HAP-1 (cell line): ENCODE measurements at regions not wholly inside any gene's neighbourhood (a gene's known extent, or its start where the extent isn't known, plus 50 kb on each side); places are given as distances from the start of the nearest gene placed in this dataset.

Experiments
- DNase-seq, 2 experiments: peaks; one replicate each; pipeline ENCODE4 v3.0.0-alpha.2; 2016 to 2020; ENCODE audit warnings: low spot score in 2 of 2
- H3K27me3 ChIP-seq: fragments of 250-450 bp; sonication (Bioruptor Pico); 2 replicates; pipeline ENCODE4 v1.5.1; 2020; ENCODE audit warnings: low read depth, mild to moderate bottlenecking, moderate library complexity
- H3K36me3 ChIP-seq: fragments of 250-450 bp; sonication (Bioruptor Pico); replicated peaks from 2 replicates; pipeline ENCODE4 v1.5.1; 2020; ENCODE audit warnings: mild to moderate bottlenecking
- H3K4me1 ChIP-seq: fragments of 250-450 bp; sonication (Bioruptor Pico); 2 replicates; pipeline ENCODE4 v1.5.1; 2020; ENCODE audit warnings: mild to moderate bottlenecking
- H3K4me3 ChIP-seq: fragments of 250-450 bp; sonication (Bioruptor Pico); 2 replicates; pipeline ENCODE4 v1.5.1; 2020; ENCODE audit warnings: mild to moderate bottlenecking, moderate library complexity
- H3K9me3 ChIP-seq: fragments of 250-450 bp; sonication (Bioruptor Pico); 2 replicates; pipeline ENCODE4 v1.5.1; 2020; ENCODE audit warnings: mild to moderate bottlenecking, moderate library complexity
- in situ Hi-C: fragments of 300-500 bp; cut with MboI; formaldehyde crosslinking; loops from 3 replicates; pipeline ENCODE4 v1.14.3; 2020; ENCODE audit warnings: low sequenced_read_pairs, inconsistent platforms, mixed read lengths

DNA sequence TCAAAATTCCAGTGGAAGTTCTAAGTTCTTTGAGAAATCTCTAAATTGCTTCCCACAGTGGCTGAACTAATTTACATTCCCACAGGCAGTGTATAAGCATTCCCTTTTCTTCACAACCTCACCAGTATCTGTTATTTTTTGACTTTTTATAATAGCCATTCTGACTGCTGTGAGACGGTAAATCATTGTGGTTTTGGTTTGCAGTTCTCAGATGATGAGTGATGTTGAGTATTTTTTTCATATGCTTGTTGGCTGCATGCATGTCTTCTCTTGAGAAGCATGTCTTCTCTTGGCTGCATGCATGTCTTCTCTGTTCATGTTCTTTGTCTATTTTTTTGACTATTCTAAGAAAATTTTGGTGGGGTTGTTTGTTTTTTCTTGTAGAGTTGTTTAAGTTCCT, 499.6 kb upstream of the CCDC54 start:
- in situ Hi-C loops: no loop called here
- peaks cover 3% of the 10 kb centered on the region for H3K4me1 ChIP-seq
- DNase-seq: no peak
- no peaks in the 10 kb centered on the region for H3K27me3 ChIP-seq
- no peaks in the 10 kb centered on the region for H3K36me3 ChIP-seq
- H3K4me3 ChIP-seq: no peak overlapping the region
- H3K9me3 ChIP-seq: no peaks in the 10 kb centered on the region; the same call in 1 of the 2 replicates

DNA sequence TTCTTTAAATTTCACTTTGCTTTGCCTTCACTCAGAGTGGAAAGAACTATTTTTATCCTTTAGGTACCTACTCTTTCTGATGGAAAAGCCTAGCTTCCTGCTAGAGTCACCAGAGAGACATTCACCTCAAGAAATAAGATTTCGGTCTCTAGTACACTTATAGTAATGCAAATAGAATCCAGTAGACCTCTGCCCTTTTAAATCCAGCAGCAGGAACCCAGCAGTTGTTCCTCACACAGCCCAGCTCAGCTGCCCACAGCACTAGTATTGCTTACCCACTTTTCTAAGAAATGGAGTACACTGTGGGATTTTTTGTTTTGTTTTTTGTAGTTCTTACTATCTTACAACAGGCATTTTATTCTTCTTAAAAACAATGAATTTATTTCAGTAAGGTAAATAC, 497.0 kb upstream of the CCDC54 start:
- H3K4me1 ChIP-seq: peaks cover 3% of the 10 kb centered on the region
- H3K9me3 ChIP-seq: no peaks in the 10 kb centered on the region
- no peaks in the 10 kb centered on the region for H3K36me3 ChIP-seq
- peak; percentile 8 to 16 for DNase-seq
- no peaks in the 10 kb centered on the region for H3K27me3 ChIP-seq
- in situ Hi-C loops: no loop called here
- no peak overlapping the region for H3K4me3 ChIP-seq

DNA sequence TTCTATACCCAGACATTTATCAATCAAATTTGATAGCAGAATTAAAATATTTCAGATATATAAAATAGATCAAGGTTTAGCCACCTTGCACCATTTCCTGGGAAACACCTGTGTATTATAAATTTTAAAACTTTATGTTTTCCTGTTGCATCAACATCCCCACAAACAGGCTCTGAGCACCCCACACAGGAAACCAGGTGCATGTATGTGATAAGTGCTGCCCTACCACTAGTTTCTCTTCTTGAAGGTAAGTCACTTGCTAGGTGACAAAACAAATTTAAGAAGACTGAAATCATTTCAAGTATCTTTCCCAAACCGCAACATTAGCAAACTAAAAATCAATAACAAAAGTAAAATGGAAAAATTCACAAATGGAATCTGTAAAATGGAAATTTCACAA, 496.1 kb upstream of the CCDC54 start:
- Histone ChIP-seq H3K36me3 (no peaks in the 10 kb centered on the region), H3K27me3 (no peaks in the 10 kb centered on the region), H3K9me3 (no peaks in the 10 kb centered on the region), H3K4me1 (peaks cover 3% of the 10 kb centered on the region), H3K4me3 (no peak overlapping the region)
- DNase-seq: no peak
- in situ Hi-C loops: no loop called here

DNA sequence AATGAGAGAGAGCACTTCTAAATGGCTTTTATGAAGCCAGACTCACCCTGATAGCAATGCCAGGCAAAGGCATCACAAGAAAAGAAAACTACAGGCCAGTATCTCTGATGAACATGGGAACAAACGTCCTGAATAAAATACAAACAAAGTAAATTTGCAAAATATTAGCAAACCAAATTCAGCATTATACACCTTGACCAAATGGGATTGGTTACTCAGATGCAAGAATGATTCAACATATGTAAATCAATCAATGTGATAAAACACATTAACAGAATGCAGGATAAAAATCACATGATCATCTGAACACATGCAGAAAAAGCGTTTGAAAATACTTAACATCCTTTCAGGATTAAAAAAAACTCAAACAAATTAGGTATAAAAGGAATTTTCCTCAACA, 494.9 kb upstream of the CCDC54 start:
- in situ Hi-C loops: no loop called here
- H3K27me3 ChIP-seq: no peaks in the 10 kb centered on the region

DNA sequence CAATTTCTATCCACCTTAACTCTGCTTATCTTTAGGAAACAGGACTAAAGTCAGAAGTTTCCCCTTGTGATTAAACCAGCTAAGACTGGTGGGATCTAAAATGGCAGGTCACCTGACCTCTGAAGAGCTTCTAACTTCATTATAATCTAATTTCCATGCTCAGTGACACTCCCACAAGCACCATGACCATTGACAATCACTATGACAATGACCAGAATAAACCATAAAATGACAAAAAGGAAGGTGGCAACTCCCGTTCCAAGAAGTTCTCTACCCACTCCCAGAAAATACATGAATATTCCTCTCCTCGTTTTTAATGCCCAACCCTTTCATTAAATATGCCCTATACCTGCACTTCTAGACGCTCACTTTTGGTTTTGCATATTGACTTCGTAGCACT, 471.2 kb upstream of the CCDC54 start:
- in situ Hi-C loops: no loop called here
- Histone ChIP-seq H3K4me3 (no peak overlapping the region), H3K27me3 (no peaks in the 10 kb centered on the region), H3K9me3 (0 out of 2 replicates have a peak, but pooled peaks cover 2% of the 10 kb centered on the region), H3K36me3 (no peaks in the 10 kb centered on the region), H3K4me1 (no peaks in the 10 kb centered on the region)
- DNase-seq: no peak

More for the DNA sequence above, 494.9 kb upstream of the CCDC54 start:
- H3K9me3 ChIP-seq: no peaks in the 10 kb centered on the region
- no peak for DNase-seq
- H3K4me3 ChIP-seq: no peak overlapping the region
- peaks cover 3% of the 10 kb centered on the region for H3K4me1 ChIP-seq
- H3K36me3 ChIP-seq: no peaks in the 10 kb centered on the region

DNA sequence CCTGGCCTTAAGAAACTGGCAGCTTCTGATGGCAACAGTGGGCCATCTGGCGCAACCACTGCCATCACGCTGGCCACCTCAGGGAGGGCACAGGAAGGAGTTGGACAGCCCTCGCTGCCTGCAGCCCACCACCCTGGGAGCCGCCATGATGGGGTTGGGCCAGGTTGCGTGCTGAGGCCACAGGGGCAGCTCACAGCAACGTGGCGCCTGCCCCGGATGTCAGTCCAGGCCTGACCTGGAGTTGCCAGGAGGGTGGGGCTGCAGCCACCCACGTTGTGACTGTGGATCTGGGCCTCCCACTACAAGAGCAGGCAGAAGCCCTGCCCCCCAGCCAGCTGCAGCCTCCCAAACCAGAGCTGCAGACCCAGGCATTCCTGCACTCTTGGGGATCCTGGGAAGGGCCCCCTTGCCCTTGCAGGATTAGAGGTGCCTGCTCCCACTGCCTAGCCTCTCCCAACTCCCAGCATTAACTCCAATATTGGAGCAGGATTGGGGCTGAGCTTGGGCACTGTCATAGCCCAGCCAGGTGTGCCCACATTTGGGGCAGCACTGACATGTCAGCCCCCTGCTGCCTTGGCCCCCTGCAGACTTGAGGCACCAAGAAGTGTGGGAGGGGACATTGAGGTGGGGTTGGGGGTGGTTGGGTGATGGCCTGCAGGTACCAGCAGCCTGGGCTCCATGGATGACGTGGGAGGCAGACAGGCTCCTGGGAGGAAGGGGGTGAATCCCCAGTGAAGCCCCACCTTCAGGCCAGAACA, 468.9 kb upstream of the CCDC54 start:
- no peak overlapping the region for H3K4me3 ChIP-seq
- H3K9me3 ChIP-seq: 0 out of 2 replicates have a peak, but pooled peaks cover 2% of the 10 kb centered on the region
- H3K36me3 ChIP-seq: no peaks in the 10 kb centered on the region
- no peaks in the 10 kb centered on the region for H3K27me3 ChIP-seq
- no peak for DNase-seq
- peaks cover 9% of the 10 kb centered on the region for H3K4me1 ChIP-seq
- in situ Hi-C loops: no loop called here

DNA sequence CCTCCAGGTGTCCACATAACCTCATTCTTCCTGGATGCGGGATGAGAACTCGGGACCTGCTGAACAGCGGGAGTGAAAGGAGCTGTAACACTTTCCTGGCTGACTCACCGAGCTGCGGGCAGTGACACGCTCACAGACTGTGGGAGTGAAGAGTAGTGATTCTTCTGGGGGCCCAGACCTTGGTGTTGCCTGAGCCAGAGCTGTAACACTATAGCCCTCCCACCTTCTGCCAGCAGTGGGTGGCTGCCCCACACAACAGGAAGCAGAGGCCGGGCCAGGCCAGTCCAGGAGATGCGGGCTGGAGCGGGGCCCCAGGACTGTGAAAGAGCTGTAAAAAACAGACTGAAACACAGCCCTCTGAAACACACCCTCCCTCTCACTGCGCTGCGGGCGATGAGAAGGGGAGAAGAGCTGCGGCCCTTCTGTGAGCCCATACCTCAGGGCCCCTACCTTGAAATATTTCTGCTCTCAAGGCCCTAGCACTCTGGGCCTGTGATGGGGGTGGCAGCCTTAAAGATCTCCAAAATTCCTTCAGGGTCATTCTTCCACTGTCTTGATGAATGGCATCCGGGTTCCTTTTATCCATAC, 464.0 kb upstream of the CCDC54 start:
- peak overlapping the region; percentile 6; the same call in 1 of the 2 replicates for H3K4me3 ChIP-seq
- H3K36me3 ChIP-seq: no peaks in the 10 kb centered on the region
- 0 out of 2 replicates have a peak, but pooled peaks cover 2% of the 10 kb centered on the region for H3K9me3 ChIP-seq
- in situ Hi-C loops: no loop called here
- no peaks in the 10 kb centered on the region for H3K27me3 ChIP-seq
- peak; percentile 68 to 74 for DNase-seq
- H3K4me1 ChIP-seq: peaks cover 32% of the 10 kb centered on the region

DNA sequence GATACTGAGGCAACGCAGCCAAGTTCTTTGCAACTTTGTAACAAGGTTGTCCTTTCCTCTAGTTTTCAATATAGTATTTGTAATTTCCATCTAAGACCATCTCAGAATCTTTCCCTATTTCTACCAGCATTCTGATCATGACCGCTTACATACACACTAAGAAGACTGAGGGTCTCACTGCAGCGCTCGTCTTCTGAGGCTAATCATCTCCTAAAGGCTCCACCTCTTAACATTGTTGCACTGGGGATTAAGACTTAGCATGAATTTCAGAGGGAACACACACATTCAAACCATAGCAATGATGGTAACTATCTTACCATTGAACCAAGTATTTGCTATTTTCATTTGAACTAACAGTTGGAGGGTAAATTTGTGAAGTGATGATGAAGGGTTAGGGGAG, 463.3 kb upstream of the CCDC54 start:
- Histone ChIP-seq H3K4me3 (no peak overlapping the region), H3K27me3 (no peaks in the 10 kb centered on the region), H3K9me3 (0 out of 2 replicates have a peak, but pooled peaks cover 1% of the 10 kb centered on the region), H3K4me1 (peaks cover 32% of the 10 kb centered on the region), H3K36me3 (no peaks in the 10 kb centered on the region)
- in situ Hi-C loops: no loop called here
- peak; percentile 40 to 71 for DNase-seq

DNA sequence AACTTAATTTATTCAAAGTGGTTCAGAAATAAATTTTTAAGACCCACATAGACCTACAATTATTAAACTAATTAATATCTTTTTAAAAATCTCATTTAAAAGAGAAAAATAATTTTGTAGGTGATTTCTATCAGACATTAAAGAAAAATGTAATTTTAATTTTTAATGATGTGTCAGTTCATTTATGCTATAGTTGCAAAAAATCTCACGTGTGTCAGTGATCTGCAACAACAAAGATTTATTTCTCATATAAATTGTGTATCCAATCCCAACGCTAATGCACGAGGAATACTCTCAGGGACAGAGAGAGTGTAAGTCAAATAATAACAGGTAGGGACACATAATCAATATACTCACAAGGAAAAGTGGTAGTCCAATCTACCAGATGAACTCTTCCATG, 456.6 kb upstream of the CCDC54 start:
- in situ Hi-C loops: no loop called here
- Histone ChIP-seq H3K36me3 (no peaks in the 10 kb centered on the region), H3K4me3 (no peak overlapping the region)

DNA sequence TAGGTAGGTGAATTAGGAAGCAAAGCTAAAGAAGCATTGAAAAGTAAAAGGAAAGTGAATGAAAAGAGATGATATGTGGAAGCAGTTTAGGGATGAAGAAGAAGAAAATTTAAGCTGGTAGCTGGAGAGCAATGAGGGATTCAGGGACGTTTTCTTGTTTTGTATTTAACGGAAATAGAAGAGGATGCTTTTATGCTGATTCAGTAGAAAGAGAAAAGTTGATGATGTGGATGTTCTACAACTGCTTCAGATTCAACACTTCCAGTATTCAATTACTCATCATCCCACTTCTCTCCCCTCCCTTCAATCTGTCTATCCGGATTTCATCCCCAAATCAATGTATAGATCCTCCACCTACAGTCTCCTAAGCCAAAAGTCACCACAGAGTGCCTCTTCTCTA, 448.2 kb upstream of the CCDC54 start:
- Histone ChIP-seq H3K9me3 (no peaks in the 10 kb centered on the region), H3K4me1 (no peaks in the 10 kb centered on the region), H3K4me3 (no peak overlapping the region), H3K36me3 (no peaks in the 10 kb centered on the region), H3K27me3 (no peaks in the 10 kb centered on the region)
- in situ Hi-C loops: no loop called here
- no peak for DNase-seq

More for the DNA sequence above, 456.6 kb upstream of the CCDC54 start:
- Histone ChIP-seq H3K4me1 (peaks cover under 1% of the 10 kb centered on the region; the same call in 1 of the 2 replicates), H3K27me3 (no peaks in the 10 kb centered on the region), H3K9me3 (no peaks in the 10 kb centered on the region)
- no peak for DNase-seq

DNA sequence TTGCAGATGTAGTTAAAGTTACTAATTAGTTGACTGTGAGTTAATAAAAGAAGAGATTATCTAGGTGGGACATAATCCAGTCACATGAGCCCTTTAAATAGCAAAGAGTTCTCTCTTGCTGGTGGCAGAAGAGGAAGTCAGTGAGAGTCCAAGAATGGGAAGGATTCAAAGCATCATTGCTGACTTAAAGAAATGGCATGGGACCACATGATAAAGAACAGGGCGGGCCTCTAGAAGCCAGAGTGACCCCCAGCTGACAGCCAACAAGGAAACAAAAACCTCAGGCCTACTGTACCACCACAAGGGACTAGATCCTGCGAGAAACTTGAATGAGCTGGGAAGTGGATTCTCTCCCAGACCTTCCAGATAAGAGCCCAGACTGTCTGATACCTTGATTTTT, 447.2 kb upstream of the CCDC54 start:
- in situ Hi-C loops: no loop called here
- Histone ChIP-seq H3K4me3 (no peak overlapping the region), H3K4me1 (no peaks in the 10 kb centered on the region), H3K27me3 (no peaks in the 10 kb centered on the region), H3K36me3 (no peaks in the 10 kb centered on the region), H3K9me3 (no peaks in the 10 kb centered on the region)
- DNase-seq: no peak

DNA sequence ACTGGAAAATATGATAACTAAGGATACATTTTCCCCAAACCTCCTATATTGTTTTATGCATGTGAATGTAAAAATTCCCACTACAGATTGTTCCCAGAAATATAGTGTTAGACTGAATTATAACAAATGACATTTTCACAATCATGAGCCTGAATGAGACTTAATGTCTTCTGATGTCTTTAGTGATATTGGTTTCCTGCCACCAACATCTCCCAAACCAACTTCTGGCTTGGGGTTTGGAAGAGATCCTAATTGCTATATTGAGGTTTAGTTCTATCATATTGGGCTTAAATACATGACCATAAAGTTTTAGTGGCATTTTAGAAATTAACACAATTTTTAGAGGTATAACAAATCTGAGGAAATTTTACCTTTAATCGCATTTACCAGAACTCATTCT, 445.3 kb upstream of the CCDC54 start:
- Histone ChIP-seq H3K27me3 (no peaks in the 10 kb centered on the region), H3K4me3 (no peak overlapping the region), H3K9me3 (no peaks in the 10 kb centered on the region), H3K36me3 (no peaks in the 10 kb centered on the region), H3K4me1 (no peaks in the 10 kb centered on the region)
- in situ Hi-C loops: no loop called here
- no peak for DNase-seq

DNA sequence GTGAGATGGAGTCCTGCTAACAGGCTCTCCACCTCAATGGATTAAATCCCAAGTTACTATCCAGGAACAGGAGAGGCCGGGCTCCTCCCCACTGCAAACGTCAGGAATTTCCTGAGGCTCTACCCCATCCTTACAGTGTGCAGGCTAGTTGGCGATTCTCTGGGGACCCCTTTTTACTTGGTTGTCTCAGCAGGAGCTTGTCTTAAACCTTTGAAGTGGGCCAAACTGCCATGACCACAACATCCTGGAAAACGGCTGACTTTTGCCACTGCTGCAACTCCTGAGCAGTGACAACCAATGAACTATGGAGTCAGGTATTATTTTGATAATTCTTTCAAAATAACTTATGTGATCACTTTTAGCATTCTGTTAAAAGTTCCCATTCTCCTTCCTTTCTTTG, 440.9 kb upstream of the CCDC54 start:
- in situ Hi-C loops: no loop called here
- Histone ChIP-seq H3K27me3 (no peaks in the 10 kb centered on the region), H3K36me3 (no peaks in the 10 kb centered on the region), H3K4me3 (no peak overlapping the region), H3K9me3 (no peaks in the 10 kb centered on the region), H3K4me1 (no peaks in the 10 kb centered on the region)
- DNase-seq: no peak

DNA sequence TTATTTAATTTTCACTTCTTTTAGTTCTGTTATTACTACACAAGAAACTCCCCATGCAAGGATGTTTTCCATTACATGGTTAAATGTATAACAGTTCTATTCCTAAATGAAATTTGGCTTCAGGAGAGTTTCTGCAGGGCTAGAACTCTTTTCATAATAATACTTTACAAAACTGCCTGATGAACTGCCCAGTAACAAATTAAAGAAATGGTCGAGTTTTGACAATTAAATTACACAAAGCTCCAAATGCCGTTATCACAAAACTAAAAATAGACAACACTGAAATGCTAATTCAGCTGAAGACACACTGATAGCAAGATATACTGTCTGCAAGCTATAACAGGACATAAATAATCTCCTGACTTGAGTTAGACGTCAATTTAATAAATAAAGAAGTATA, 435.2 kb upstream of the CCDC54 start:
- Histone ChIP-seq H3K9me3 (no peaks in the 10 kb centered on the region), H3K36me3 (no peaks in the 10 kb centered on the region), H3K4me3 (no peak overlapping the region), H3K27me3 (no peaks in the 10 kb centered on the region), H3K4me1 (no peaks in the 10 kb centered on the region)
- no peak for DNase-seq
- in situ Hi-C loops: no loop called here
